ENCODE measurements at regions not wholly inside any gene's neighbourhood (a gene's known extent, or its start where the extent isn't known, plus 50 kb on each side); places are given as distances from the start of the nearest gene placed in this dataset.

DNA sequence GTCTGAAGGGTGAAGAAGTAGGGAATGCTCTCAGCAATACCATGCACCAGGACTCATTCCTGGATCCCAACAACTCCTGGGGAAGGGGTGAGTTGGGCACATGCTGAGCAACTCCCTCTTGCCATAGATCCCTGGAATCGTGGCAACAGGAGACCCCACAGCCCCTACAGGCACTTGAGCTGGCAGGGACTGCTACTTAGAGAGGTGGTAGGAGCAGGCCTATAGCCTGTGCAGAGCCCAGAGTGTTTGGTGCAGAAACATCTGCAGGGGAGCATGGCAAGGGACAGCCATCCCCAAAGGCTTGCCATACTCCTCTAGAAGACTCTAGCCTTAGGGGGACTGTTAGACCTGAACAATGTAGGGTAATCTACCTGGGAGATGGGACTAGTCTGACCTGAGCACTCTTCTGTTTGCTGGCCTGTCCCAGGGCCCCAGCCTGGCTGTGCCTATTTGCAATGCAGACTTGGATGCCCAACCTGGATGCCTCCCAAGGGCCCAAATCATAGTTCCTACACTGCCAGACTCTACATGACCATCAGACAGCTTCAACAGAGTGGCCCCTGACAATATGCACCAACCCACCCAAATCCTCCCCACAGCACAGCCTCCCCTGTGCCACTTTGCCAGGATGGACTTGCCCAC lies 568.6 kb upstream of the KIF2B start:
- Histone ChIP-seq H3K9ac (ENCODE audit: insufficient read depth, low read length) (no peak overlapping the region), H3K4me2 (ENCODE audit: extremely low read depth, insufficient read depth, low read length) (no peak overlapping the region), H3K27ac (ENCODE audit: insufficient read depth, low read length) (no peak overlapping the region), H3K36me3 (ENCODE audit: control insufficient read depth, insufficient read depth, low read length) (no peaks in the 10 kb centered on the region), H4K20me1 (ENCODE audit: control insufficient read depth, extremely low read depth, insufficient read depth, low read length) (no peaks in the 10 kb centered on the region), H3K9me3 (ENCODE audit: control insufficient read depth, insufficient read depth, low read depth, low read length) (peaks cover 3% of the 10 kb centered on the region), H2AFZ (ENCODE audit: low read length) (no peak overlapping the region), H3K4me3 (replicated peaks in 1 of 4; ENCODE audit: control extremely low read depth in 1 of 4, insufficient read depth in 1 of 4, low read depth in 3 of 4, low read length in 4 of 4) (no peak overlapping the region), H3K27me3 (ENCODE audit: control insufficient read depth, insufficient read depth, low read length) (no peaks in the 10 kb centered on the region), H3K4me1 (ENCODE audit: control insufficient read depth, extremely low read depth, insufficient read depth, low read length) (no peaks in the 10 kb centered on the region), H3K79me2 (ENCODE audit: control insufficient read depth, insufficient read depth, low read length) (no peaks in the 10 kb centered on the region)
- DNase-seq (ENCODE audit: low read depth in 2 of 2), result no peak
- TF ChIP-seq EZH2 (IDR thresholded peaks at IDR 0.05; ENCODE audit: low read length, missing control alignments) (no peak), CTCF (conservative IDR thresholded peaks at IDR 0.05 in 1 of 2, IDR thresholded peaks at IDR 0.05 in 1 of 2; ENCODE audit: low read depth in 1 of 2, low read length in 2 of 2) (no peak)

DNA sequence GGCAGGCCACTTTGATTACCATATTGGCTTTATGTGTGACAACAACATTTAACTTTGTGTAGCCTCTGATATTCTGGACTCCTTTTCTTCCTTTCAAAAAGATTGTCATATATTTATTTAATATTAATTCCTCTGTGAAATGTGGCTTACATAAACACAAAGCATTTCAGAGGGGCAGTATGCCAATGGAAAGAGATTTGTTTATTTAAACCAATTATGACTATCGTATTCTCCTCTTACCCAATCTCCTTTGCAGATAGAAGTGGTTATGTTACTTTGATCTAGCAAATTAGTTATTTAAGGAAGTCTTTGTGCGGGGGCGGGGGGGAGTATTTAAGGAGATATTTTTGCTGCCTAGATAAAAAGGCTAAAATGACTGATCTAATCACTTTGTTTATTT lies 573.7 kb upstream of the KIF2B start:
- H3K4me2 ChIP-seq (ENCODE audit: extremely low read depth, insufficient read depth, low read length), result no peak overlapping the region
- no peaks in the 10 kb centered on the region for H3K36me3 ChIP-seq (ENCODE audit: control insufficient read depth, insufficient read depth, low read length)
- H3K79me2 ChIP-seq (ENCODE audit: control insufficient read depth, insufficient read depth, low read length), result no peaks in the 10 kb centered on the region
- H3K4me1 ChIP-seq (ENCODE audit: control insufficient read depth, extremely low read depth, insufficient read depth, low read length), result no peaks in the 10 kb centered on the region
- no peak for TF ChIP-seq CTCF (conservative IDR thresholded peaks at IDR 0.05 in 1 of 2, IDR thresholded peaks at IDR 0.05 in 1 of 2; ENCODE audit: low read depth in 1 of 2, low read length in 2 of 2)
- no peak for TF ChIP-seq EZH2 (IDR thresholded peaks at IDR 0.05; ENCODE audit: low read length, missing control alignments)
- peak in 1 of 2 donors; percentile 46 for DNase-seq (ENCODE audit: low read depth in 2 of 2)
- no peaks in the 10 kb centered on the region for H3K27me3 ChIP-seq (ENCODE audit: control insufficient read depth, insufficient read depth, low read length)
- H4K20me1 ChIP-seq (ENCODE audit: control insufficient read depth, extremely low read depth, insufficient read depth, low read length), result no peaks in the 10 kb centered on the region
- H3K4me3 ChIP-seq (replicated peaks in 1 of 4; ENCODE audit: control extremely low read depth in 1 of 4, insufficient read depth in 1 of 4, low read depth in 3 of 4, low read length in 4 of 4), result no peak overlapping the region
- H3K27ac ChIP-seq (ENCODE audit: insufficient read depth, low read length), result no peak overlapping the region
- no peak overlapping the region for H3K9ac ChIP-seq (ENCODE audit: insufficient read depth, low read length)
- no peak overlapping the region for H2AFZ ChIP-seq (ENCODE audit: low read length)
- no peaks in the 10 kb centered on the region for H3K9me3 ChIP-seq (ENCODE audit: control insufficient read depth, insufficient read depth, low read depth, low read length)

GRCh38 chr17:53234138-53234537 lies 588.6 kb upstream of the KIF2B start:
- H4K20me1 ChIP-seq (ENCODE audit: control insufficient read depth, extremely low read depth, insufficient read depth, low read length), result no peaks in the 10 kb centered on the region
- TF ChIP-seq EZH2 (IDR thresholded peaks at IDR 0.05; ENCODE audit: low read length, missing control alignments) (no peak), CTCF (conservative IDR thresholded peaks at IDR 0.05 in 1 of 2, IDR thresholded peaks at IDR 0.05 in 1 of 2; ENCODE audit: low read depth in 1 of 2, low read length in 2 of 2) (no peak)
- no peak overlapping the region for H2AFZ ChIP-seq (ENCODE audit: low read length)

More at GRCh38 chr17:53234138-53234537, 588.6 kb upstream of the KIF2B start:
- Histone ChIP-seq H3K4me2 (ENCODE audit: extremely low read depth, insufficient read depth, low read length) (no peak overlapping the region), H3K27me3 (ENCODE audit: control insufficient read depth, insufficient read depth, low read length) (no peaks in the 10 kb centered on the region), H3K9me3 (ENCODE audit: control insufficient read depth, insufficient read depth, low read depth, low read length) (no peaks in the 10 kb centered on the region), H3K36me3 (ENCODE audit: control insufficient read depth, insufficient read depth, low read length) (no peaks in the 10 kb centered on the region), H3K4me3 (replicated peaks in 1 of 4; ENCODE audit: control extremely low read depth in 1 of 4, insufficient read depth in 1 of 4, low read depth in 3 of 4, low read length in 4 of 4) (no peak overlapping the region), H3K27ac (ENCODE audit: insufficient read depth, low read length) (no peak overlapping the region), H3K9ac (ENCODE audit: insufficient read depth, low read length) (no peak overlapping the region), H3K4me1 (ENCODE audit: control insufficient read depth, extremely low read depth, insufficient read depth, low read length) (no peaks in the 10 kb centered on the region), H3K79me2 (ENCODE audit: control insufficient read depth, insufficient read depth, low read length) (no peaks in the 10 kb centered on the region)
- no peak for DNase-seq (ENCODE audit: low read depth in 2 of 2)
